ENCODE measurements at regions not wholly inside any gene's neighbourhood (a gene's known extent, or its start where the extent isn't known, plus 50 kb on each side); places are given as distances from the start of the nearest gene placed in this dataset.

DNA sequence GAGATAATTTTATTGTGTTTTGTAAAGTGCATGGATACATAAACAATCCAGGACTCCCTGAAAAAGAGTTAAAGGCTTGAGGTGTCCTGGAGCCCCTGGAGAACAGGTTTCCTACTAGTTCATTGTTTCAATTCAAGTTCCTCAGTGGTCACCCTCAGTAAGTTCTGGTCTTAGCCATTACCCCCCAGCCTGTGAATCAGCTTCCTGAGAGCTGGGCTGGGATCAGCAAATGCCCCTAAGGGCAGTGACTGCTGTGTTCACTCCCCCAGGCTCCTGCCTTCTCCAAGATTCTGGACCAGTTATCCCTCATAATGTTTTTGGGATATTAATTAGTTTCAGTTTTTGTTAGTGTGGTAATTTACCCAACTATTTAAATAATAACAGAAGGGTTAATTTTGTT is 151.6 kb upstream of the PRSS58 start:
- no peak for DNase-seq (ENCODE audit: low read depth)

DNA sequence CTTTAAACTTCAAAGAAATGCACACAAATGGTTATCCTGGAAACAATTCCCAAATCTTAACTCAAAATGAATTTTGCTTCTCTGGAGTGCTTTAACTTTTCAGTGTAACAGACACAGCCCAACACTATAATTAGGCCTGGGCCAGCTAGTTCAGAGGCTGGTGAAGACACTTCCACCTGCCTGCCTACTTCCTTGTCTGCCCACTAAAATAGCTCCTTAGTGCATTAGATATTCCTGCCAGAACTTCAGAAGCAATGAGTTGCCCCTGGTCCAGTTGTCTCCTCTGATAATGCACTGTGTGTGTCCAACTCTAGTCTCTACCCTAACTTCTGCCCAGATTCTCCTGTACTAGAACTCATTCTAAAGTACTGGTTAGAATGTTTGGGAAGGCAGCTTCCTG is 150.9 kb upstream of the PRSS58 start:
- no peak for DNase-seq (ENCODE audit: low read depth)

DNA sequence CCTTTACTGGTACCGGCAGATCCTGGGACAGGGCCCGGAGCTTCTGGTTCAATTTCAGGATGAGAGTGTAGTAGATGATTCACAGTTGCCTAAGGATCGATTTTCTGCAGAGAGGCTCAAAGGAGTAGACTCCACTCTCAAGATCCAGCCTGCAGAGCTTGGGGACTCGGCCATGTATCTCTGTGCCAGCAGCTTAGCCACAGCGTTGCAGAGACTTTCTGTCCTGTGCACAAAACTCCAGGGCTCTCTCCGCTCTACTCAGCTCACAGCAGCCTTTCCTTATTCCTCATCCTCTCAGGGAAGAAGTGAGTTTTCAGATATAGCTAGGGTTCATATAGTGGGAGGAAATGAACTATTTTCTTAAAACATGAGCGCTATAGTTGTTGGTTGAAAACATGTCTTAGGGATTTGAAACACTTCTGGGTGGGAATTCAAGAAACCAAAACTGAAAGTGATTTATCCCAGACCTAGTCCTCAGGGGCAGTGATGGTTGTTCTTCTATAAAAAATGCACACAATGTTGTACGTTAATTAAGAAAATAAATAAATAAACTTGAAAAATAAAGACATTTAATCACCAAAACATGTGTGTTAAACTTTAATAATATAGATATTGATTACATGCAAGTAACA is 150.2 kb upstream of the PRSS58 start:
- no peak for DNase-seq (ENCODE audit: low read depth)

DNA sequence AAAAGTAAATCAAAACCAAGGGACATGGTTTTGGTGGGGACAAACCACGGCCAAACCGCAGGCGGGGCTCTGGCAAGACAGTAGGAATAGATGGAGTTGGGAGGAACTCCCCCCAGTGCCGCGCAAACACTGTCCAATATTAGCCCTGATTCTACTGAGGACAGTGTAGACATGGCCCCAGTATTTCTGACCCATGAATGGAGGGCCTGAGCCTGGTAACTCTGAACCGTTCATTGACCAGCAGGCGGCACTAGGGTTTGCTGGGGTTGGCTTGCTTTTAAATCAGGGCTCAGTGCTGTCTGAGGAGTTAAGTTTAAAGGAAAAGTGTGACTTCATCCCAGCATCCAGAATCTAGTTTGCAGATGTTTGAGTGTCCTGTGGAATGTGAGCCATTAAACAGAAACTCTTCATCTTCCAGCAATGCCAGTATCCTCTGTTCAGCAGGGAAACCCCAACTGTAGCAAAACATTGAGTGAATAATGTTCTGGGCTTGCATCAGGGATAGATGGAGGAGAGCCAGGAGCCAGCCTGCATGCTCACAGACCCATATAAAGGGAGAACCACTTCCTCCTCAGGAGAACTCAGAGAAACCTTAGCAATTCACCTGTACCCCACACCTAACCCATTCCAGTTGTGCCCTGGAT is 147.4 kb upstream of the PRSS58 start:
- no peak for DNase-seq (ENCODE audit: low read depth)

DNA sequence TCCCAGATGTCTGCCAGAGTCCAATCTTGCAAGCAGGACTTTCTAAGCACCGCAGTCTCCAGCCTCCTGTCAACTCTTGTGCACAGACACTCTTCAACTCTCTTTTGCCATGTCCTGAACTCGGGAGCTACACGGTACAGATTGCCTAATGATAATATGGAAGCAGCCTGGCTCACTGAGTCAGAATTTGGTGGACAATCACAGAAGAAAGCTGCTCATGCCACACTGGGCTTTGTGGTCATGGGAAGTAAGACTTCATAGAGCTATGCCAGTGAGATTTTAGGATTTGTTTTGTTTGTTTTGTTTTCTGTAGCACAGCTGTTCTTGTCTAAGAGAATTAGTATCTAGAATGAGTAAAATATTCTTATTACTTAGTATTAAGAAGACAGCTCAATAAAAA is 144.1 kb upstream of the PRSS58 start:
- DNase-seq (ENCODE audit: low read depth): no peak

DNA sequence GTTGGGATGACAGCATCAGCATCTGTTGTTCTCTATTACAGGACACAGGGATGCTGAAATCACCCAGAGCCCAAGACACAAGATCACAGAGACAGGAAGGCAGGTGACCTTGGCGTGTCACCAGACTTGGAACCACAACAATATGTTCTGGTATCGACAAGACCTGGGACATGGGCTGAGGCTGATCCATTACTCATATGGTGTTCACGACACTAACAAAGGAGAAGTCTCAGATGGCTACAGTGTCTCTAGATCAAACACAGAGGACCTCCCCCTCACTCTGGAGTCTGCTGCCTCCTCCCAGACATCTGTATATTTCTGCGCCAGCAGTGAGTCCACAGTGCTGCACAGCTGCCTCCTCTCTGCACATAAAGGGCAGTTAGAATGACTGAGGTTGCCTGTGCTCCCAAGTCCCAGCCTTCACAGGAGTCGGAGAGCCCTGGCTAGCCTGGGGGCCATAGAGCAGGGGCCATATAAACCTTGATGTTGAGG is 142.2 kb upstream of the PRSS58 start:
- DNase-seq (ENCODE audit: low read depth): no peak

DNA sequence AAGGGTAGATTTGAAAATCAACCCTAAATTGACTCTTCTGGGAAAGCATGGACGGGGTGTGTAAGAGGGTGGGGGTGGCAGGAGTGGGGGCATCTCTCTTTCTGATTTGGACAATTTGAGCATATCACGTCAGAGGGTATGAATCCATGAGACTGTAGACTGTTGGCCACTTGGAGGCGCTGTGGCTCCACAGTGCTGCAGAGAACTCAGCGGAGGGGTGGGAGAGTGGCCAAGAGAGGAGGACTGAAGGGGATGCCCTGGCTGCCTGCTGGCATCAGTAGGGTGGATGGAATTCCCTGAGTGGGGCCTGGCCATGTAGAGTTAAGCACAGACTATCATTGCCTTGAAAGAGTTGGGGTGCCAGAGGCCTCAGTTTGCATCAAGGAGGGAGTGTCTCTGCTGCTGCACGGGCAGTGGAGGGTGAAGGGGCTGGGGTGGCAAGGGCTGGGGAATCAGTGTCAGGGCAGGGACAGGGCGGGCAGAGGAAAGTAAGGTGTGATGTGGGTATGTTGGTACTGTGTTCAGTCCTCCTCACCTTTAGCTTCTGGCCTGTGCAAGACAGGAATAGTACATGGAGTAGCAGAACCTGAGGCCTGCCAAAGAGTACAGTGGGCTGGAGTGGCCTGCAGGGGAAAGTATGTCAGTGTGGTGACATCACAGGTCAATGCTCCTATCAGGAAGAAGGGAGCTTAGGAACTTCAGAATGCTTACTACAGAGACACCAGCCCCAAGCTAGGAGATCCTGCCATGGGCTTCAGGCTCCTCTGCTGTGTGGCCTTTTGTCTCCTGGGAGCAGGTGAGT is 133.5 kb upstream of the PRSS58 start:
- no peak for DNase-seq (ENCODE audit: low read depth)

DNA sequence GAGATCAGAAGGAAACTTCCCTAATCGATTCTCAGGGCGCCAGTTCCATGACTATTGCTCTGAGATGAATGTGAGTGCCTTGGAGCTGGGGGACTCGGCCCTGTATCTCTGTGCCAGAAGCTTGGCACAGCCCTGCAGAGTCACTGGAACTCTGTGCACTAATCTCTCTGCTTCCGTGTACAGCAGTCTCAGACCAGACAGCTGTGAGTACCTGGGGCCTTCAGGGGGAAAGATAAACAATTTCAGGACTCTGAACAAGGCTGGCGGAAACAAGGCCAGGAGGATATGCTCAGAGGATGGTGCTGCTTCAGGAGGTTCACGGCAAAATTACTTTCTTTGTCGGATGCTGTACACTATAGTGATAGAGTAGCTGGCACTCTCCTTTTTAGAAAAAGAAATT is 131.7 kb upstream of the PRSS58 start:
- no peak for DNase-seq (ENCODE audit: low read depth)

DNA sequence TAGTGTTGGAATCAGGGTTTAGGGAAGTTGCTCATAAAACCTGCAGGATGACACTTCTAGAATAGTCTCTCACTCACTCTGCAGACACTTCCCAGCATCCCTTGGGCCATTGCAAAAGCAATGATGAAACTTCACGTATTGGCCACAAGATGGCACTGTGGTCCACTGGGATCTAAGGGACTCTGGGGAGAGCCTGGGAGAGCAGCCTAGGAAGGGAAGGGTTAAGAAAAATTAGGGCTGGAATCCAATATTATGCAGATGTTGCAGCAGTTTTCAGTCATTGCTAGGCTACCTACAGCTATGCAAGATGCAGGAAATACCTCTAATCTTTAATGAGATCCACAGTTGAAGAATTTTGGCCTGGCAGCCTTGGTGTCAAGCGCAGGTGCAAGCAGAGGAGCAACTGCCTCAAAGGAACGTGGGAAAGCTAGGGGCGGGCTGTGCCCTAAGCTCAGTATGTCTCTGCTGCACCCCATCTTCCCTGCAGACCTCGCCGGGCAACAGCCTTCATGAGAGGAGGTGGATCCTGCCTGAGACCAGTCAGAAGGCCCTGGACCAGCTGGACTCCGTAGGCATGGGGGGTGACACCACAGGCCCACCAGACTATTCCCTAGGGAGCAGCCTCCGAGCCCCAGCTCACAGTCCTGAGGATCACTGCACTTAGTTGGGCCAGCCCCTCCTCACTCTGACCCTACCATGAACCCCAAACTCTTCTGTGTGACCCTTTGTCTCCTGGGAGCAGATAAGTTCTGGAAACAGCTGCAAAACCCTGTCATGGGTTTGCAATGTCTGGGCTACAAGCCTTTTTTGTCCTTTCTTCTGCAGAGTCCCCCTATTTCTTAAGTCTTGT is 127.9 kb upstream of the PRSS58 start:
- no peak for DNase-seq (ENCODE audit: low read depth)

DNA sequence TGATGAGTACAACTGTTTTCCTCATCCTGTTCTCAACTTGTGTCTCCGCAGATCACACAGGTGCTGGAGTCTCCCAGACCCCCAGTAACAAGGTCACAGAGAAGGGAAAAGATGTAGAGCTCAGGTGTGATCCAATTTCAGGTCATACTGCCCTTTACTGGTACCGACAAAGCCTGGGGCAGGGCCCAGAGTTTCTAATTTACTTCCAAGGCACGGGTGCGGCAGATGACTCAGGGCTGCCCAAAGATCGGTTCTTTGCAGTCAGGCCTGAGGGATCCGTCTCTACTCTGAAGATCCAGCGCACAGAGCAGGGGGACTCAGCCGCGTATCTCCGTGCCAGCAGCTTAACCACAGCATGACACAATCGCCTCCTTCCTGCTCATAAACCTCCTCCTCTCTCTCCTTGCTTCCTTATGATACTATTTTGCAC is 126.7 kb upstream of the PRSS58 start:
- DNase-seq (ENCODE audit: low read depth): no peak

DNA sequence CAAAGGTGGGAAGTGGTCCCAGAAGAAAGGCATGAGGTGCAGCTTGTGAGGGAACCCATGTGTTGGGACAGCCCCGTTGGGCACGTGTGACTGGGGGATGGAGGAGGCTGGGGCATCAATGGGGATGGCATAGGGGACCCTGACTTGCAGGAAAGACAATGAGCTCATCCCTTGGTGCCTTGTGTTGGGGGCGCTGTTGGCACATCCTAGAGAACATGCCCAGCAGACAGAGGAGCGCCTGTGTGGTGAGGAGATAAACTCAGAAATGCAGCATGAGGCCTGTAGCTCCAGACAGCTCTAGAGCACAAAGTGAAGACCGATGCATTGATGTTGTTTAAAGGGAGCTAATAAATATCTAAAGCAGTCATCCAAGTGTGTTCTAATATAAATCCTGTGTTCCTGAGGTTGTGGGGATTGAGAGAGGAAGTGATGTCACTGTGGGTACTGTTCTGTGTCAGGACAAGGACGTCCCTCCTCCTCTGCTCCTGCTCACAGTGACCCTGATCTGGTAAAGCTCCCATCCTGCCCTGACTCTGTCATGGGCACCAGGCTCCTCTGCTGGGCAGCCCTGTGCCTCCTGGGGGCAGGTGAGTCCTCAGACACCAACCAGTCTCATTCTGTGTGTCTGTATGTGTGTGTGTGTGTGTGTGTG is 126.1 kb upstream of the PRSS58 start:
- DNase-seq (ENCODE audit: low read depth): no peak

DNA sequence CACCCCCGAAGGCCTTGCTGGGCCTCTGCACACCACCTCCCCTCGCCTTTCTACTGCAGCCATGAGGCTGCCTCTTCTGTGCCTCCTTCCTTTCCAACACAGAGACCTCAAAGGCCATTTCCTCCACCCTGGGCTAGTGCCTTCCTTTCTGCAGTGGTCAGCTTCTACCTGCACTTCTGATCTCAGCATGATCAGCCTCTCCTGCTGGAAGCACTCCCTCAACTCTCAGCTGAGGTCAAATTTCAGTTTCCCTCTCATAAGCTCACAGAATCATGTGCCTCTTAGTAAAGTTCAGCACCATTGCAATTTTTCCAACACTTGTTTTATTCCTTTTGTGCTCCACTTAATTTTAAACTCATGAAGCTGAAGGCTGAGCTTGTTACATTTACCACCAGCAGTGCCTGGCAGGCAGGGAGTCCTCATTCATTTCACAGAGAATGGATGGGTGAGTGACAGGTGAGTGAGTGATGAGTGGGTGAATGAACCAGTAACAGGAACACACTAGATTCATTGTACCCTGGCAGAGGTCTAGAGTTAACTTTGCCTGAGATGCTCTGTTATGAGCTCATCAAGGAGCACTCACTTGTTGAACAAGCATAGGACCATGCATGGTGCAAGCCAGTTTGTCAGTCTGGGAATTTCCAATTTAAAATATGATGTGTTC is 124.0 kb upstream of the PRSS58 start:
- DNase-seq (ENCODE audit: low read depth): no peak

DNA sequence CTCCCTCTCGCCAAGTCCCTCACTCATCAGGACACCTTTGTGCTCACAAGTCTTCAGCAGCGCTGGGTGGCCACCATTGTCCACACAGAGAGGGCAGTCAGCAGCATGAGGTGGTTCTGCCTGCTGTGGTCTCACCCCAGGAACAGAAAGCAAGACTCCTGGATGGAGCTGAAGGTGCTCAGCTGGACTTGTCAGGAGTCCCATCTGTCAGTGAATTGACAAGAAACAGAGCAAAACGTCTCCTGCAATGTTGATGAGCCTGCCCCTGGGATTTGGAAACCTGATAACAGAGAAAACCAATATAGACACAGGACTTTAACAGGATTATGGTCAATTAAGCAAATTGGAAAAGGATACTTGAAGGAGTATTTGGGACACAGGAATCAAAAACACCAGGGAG is 122.2 kb upstream of the PRSS58 start:
- DNase-seq (ENCODE audit: low read depth): no peak

DNA sequence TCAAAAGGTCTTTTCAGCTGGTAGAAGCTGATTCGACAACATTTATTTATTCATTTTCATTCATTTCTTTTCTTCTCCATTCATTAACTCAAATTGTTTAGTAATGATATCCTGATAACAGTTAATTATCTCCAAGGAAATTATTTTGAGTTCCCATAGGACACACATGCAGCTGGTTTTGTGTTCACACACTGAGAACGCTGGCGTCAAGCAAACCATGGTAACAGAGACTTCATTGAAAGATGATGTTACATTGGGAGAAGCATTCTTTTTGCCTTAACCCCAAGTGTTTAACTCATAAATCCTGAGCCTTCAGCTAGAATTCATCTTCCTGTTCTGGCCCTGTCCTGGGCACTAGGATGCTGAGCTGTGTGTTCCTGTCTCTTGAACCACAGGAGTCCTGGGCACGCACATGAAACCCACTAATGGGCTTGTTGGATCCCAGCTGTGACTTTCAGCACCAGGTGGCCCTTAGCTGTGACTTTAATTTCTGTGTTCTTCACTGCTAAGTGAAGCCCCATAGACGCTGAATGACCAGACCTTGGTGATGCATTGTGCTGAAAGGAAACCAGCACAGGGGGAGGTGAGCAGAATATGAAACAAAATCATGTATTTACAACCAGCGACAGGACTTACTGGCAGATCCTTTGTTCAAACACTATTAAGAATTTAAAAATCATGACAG is 121.5 kb upstream of the PRSS58 start:
- DNase-seq (ENCODE audit: low read depth): no peak

DNA sequence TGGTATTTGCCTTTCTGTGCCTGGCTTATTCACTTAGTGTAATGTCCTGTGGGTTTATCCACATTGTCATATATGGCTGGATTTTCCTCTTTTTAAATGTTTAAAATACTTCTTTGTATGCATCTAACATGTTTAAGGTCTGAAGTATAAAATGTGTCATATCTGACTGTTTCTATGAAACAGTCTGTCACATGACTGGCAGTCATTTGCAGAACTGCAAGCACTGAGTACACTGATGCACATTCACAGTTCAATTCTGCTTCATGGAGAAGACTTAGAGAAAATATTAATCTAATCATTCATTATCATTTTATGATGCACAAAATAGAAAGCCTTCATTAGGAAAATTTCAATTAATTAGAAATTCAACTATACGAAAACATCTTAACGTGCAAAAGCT is 119.7 kb upstream of the PRSS58 start:
- no peak for DNase-seq (ENCODE audit: low read depth)

DNA sequence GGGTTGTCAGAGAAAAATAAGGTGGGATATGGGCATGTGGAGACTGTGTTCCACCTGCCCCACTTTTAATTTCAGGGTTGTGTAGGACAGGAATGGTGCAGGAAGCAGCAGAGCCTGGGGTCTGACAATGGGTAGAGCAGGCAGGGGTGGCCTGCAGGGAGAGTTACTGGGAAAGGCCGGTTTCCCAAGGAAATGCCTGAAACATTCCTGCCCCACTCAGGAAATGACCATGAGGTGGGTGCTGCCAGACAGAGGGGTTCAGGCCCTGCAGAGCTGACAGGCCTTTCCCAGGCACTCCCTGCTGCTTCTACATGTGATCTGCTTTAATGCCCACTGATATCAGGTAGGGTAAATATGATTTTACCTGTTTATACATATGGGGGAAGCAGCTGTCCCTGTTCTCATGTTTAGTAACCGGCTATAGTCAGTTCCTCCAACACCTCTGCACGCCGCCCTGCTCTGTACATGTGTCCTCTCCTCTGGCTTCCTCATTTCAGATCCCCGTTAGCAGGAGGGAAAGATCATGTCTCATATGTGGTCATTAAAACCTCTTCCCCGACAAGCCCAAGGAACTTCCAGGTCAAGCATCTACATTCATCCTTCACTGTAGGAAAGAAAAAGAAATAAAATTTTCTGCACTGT is 118.6 kb upstream of the PRSS58 start:
- DNase-seq (ENCODE audit: low read depth): no peak

DNA sequence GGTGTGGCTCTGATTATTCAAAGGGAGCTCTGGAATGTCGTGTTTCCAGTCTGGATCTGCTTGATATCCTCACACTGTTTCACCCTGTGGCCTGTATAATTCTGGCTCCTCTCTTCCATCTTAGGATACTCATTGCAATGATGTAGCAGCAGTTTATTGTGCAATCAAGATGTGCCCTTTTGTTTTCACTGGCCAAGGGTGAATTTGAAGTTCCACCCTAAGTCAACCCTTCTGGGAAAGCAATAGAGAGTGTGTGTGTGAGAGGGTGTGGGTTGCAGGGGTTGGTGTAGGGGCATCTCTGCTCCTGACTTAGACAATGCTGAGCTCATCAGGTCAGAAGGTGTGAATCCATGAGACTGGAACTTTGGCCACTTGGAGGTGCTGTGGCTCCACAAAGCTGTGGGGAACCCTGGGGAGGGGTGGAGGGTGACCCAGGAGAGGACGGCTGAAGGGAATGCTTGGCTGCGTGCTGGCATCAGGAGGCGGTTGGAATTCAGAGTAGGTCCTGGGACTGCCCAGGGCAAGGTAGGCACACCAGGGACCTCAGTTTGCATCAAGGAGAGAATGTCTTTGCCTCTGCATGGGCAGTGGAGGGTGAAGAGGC is 118.0 kb upstream of the PRSS58 start:
- DNase-seq (ENCODE audit: low read depth): no peak

DNA sequence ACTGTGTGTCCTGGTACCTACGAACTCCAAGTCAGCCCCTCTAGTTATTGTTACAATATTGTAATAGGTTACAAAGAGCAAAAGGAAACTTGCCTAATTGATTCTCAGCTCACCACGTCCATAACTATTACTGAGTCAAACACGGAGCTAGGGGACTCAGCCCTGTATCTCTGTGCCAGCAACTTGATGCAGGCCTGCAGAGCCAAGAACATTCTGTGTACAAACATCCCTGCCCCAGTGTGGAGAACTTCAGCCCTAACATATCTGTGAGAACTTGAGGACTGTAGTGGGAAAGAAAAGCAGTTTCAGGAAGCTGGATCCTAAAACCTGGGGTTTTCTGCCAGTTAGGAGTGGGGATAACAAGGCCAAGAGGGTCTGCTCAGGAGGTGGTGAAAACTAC is 114.9 kb upstream of the PRSS58 start:
- DNase-seq (ENCODE audit: low read depth): no peak

DNA sequence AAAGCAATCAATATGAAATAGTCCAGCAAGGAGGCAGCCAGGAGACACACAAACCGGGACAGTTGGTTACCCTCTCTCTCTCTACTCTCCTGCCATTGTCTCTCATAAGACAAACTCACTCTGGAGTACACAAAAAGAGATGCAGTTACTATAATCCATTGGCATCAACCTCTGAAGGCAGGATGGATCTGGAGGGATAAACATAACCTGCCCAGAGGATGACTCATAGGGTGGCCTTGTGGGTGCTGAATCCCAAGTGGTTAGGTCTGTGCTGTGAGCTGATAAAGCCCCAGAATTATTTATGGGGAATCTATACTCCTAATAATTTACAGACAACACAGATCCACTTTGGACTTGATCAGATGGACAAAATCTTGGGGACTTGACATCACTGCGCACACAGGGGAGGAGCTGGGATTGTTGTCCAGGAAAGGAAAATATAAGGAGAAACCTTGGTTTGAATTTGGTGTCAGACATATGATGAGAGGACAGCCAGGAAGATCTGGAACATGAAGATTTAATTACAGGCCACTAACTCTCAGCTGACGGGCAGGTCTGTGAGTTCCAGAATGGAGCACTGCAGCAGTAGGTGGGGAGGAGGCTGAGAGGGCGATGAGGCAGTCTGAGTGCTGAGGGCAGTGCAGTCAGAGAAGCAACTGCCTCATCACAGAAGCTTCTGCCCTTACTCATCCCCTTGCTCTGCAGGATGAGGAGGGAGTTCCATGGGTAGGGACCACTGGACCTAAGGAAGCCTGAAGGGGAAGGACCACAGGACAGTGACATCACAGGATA is 113.9 kb upstream of the PRSS58 start:
- DNase-seq (ENCODE audit: low read depth): no peak
